PC-3 (cell line): ENCODE measurements at regions not wholly inside any gene's neighbourhood (a gene's known extent, or its start where the extent isn't known, plus 50 kb on each side); places are given as distances from the start of the nearest gene placed in this dataset.

Source experiments
- EZH2 ChIP-seq: fragments of 300-600 bp; sonication (generic); IDR thresholded peaks from one replicate; pipeline ENCODE4 v1.6.1; 2017; ENCODE audit warnings: antibody characterized with exemption, mild to moderate bottlenecking, low read length; ENCODE audit not compliant: unreplicated experiment
- TF ChIP-seq, protein P1 (sequence below): fragments of 300-600 bp; sonication (generic); conservative IDR thresholded peaks from 2 replicates; pipeline ENCODE4 v1.5.1; 2017; ENCODE audit warnings: antibody characterized with exemption, low read depth, mild to moderate bottlenecking, low read length

DNA sequence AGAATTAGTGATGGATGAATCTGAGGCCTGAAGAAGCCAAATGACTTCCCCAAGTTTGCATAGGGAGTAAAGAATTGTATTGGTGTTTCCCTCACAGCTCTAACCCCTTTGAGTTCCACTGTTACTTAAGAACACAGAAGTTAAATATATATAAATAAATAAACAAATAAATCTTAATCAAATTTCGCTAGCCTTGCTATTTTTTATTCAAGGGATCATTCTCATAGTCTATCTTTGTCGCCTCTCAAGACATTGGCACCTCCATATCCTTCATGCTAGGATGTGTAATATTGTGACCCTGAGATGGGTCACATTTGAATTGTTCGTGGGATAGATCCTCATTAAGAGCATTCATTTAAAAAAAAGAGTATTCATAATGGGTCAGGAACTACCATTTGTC lies 121.3 kb upstream of the HNMT start:
- TF ChIP-seq, protein P1, sequence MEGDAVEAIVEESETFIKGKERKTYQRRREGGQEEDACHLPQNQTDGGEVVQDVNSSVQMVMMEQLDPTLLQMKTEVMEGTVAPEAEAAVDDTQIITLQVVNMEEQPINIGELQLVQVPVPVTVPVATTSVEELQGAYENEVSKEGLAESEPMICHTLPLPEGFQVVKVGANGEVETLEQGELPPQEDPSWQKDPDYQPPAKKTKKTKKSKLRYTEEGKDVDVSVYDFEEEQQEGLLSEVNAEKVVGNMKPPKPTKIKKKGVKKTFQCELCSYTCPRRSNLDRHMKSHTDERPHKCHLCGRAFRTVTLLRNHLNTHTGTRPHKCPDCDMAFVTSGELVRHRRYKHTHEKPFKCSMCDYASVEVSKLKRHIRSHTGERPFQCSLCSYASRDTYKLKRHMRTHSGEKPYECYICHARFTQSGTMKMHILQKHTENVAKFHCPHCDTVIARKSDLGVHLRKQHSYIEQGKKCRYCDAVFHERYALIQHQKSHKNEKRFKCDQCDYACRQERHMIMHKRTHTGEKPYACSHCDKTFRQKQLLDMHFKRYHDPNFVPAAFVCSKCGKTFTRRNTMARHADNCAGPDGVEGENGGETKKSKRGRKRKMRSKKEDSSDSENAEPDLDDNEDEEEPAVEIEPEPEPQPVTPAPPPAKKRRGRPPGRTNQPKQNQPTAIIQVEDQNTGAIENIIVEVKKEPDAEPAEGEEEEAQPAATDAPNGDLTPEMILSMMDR = no peak
- no peak for TF ChIP-seq EZH2
